ENCODE measurements at regions not wholly inside any gene's neighbourhood (a gene's known extent, or its start where the extent isn't known, plus 50 kb on each side); places are given as distances from the start of the nearest gene placed in this dataset.

DNA sequence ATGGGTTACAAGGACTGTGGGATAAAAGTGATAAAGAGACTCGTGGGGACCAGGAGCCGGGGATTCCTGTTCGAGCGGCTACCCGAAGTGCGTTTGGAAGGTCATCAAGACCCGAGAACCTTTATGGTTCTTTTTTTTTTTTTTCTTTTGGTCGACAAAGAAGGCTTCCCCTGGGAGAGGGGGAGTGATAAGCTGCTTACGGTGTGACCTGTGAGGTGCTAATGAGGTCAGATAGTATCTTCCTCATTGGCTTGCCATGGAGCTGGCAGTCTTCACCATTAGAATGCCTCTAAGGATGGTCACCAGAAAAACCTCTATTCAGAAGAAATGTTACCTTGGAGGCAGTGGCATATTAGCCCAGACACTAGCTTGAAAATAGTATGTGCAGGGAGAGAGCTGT is 92.3 kb upstream of the STEAP4 start:
- Mint-ChIP-seq H3K27me3 (ENCODE audit: insufficient read depth, unreplicated experiment) (peaks cover 3% of the 10 kb centered on the region), H3K9me3 (ENCODE audit: unreplicated experiment) (no peaks in the 10 kb centered on the region), H3K4me3 (ENCODE audit: unreplicated experiment) (no peak overlapping the region), H3K36me3 (ENCODE audit: insufficient read depth, unreplicated experiment) (no peaks in the 10 kb centered on the region), H3K27ac (ENCODE audit: unreplicated experiment) (no peak overlapping the region), H3K4me1 (ENCODE audit: low read depth, unreplicated experiment) (no peaks in the 10 kb centered on the region)
- intact Hi-C loops (cut with micrococcal nuclease; ENCODE audit: unreplicated experiment) = loop anchor here (2.0 kb wide), 1 partner anchor 54 kb away; no protein-coding TSS in a partner anchor
- Histone ChIP-seq H3K27me3 (replicated peaks; ENCODE audit: control insufficient read depth, insufficient read depth, low read length) (no peaks in the 10 kb centered on the region), H3K9me3 (no peaks in the 10 kb centered on the region), H3K4me1 (no peaks in the 10 kb centered on the region), H3K36me3 (ENCODE audit: control insufficient read depth, insufficient read depth, low read length) (no peaks in the 10 kb centered on the region), H3K4me3 (ENCODE audit: low read depth, low read length) (no peak overlapping the region)
- TF ChIP-seq, protein P1, sequence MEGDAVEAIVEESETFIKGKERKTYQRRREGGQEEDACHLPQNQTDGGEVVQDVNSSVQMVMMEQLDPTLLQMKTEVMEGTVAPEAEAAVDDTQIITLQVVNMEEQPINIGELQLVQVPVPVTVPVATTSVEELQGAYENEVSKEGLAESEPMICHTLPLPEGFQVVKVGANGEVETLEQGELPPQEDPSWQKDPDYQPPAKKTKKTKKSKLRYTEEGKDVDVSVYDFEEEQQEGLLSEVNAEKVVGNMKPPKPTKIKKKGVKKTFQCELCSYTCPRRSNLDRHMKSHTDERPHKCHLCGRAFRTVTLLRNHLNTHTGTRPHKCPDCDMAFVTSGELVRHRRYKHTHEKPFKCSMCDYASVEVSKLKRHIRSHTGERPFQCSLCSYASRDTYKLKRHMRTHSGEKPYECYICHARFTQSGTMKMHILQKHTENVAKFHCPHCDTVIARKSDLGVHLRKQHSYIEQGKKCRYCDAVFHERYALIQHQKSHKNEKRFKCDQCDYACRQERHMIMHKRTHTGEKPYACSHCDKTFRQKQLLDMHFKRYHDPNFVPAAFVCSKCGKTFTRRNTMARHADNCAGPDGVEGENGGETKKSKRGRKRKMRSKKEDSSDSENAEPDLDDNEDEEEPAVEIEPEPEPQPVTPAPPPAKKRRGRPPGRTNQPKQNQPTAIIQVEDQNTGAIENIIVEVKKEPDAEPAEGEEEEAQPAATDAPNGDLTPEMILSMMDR (IDR thresholded peaks at IDR 0.05; ENCODE audit: insufficient read depth in 1 of 2, low read depth in 1 of 2, low read length in 1 of 2, severe bottlenecking in 1 of 2, unreplicated experiment in 1 of 2) = no peak
- BruUV-seq (replicated peaks) = no TSS peak
- POLR2A ChIA-PET = no interaction called here
- CTCF ChIA-PET = no interaction called here
- no peak for DNase-seq

DNA sequence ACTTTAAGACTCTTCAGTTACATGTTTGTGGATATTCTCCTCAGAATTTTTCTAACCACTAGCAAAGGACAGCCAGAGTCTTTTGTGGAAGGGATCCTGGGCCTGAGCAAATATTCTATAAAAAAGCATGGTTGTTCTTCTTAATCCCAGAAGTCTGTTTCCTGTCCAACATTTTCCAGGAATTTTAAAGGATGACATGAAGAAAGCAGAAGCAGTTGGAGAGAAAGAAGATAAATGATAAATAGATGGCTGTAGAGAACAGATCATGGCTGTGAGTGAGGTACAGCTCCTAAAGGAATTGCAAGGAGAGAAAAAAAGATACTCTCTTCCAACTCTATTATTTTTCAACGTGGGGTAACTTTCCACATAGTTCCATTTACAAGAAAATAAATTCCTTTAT is 91.8 kb upstream of the STEAP4 start:
- Mint-ChIP-seq H3K27ac (ENCODE audit: unreplicated experiment) (no peak overlapping the region), H3K4me3 (ENCODE audit: unreplicated experiment) (no peak overlapping the region), H3K36me3 (ENCODE audit: insufficient read depth, unreplicated experiment) (no peaks in the 10 kb centered on the region), H3K9me3 (ENCODE audit: unreplicated experiment) (no peaks in the 10 kb centered on the region), H3K27me3 (ENCODE audit: insufficient read depth, unreplicated experiment) (peaks cover 3% of the 10 kb centered on the region), H3K4me1 (ENCODE audit: low read depth, unreplicated experiment) (no peaks in the 10 kb centered on the region)
- H3K9me3 ChIP-seq = no peaks in the 10 kb centered on the region
- ChIA-PET POLR2A (no interaction called here), CTCF (no interaction called here)
- no TSS peak for BruUV-seq (replicated peaks)
- TF ChIP-seq, protein P1 (IDR thresholded peaks at IDR 0.05; ENCODE audit: insufficient read depth in 1 of 2, low read depth in 1 of 2, low read length in 1 of 2, severe bottlenecking in 1 of 2, unreplicated experiment in 1 of 2) = no peak
- no peaks in the 10 kb centered on the region for H3K4me1 ChIP-seq
- no peak overlapping the region for H3K4me3 ChIP-seq (ENCODE audit: low read depth, low read length)
- H3K27me3 ChIP-seq (replicated peaks; ENCODE audit: control insufficient read depth, insufficient read depth, low read length) = no peaks in the 10 kb centered on the region
- DNase-seq = no peak
- intact Hi-C loops (cut with micrococcal nuclease; ENCODE audit: unreplicated experiment) = loop anchor here (2.0 kb wide), 1 partner anchor 54 kb away; no protein-coding TSS in a partner anchor
- no peaks in the 10 kb centered on the region for H3K36me3 ChIP-seq (ENCODE audit: control insufficient read depth, insufficient read depth, low read length)

DNA sequence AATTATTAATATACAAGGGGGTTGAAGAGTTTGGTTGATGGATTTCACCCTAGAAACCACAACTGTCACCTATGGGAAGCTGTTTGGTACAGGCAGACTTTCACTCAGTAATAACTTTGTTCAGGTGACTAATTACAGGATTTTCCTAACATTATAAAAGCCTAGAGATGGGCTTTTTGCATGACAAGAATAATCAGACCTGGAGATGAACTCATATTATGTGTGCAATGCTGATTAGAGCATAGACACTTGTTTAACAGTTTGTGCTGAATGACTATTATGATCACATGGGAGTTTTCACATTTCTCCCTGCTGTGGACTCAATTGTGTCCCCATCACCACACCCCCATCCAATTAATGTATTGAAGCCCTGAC is 90.2 kb upstream of the STEAP4 start:
- BruUV-seq (replicated peaks) = no TSS peak

More for the DNA sequence above, 90.2 kb upstream of the STEAP4 start:
- Histone ChIP-seq H3K4me1 (peaks cover 12% of the 10 kb centered on the region), H3K9me3 (no peaks in the 10 kb centered on the region), H3K4me3 (ENCODE audit: low read depth, low read length) (no peak overlapping the region), H3K27me3 (replicated peaks; ENCODE audit: control insufficient read depth, insufficient read depth, low read length) (no peaks in the 10 kb centered on the region), H3K36me3 (ENCODE audit: control insufficient read depth, insufficient read depth, low read length) (no peaks in the 10 kb centered on the region)
- Mint-ChIP-seq H3K27ac (ENCODE audit: unreplicated experiment) (no peak overlapping the region), H3K27me3 (ENCODE audit: insufficient read depth, unreplicated experiment) (peaks cover 3% of the 10 kb centered on the region), H3K9me3 (ENCODE audit: unreplicated experiment) (no peaks in the 10 kb centered on the region), H3K4me3 (ENCODE audit: unreplicated experiment) (no peak overlapping the region), H3K4me1 (ENCODE audit: low read depth, unreplicated experiment) (peaks cover 11% of the 10 kb centered on the region), H3K36me3 (ENCODE audit: insufficient read depth, unreplicated experiment) (no peaks in the 10 kb centered on the region)
- TF ChIP-seq, protein P1 (IDR thresholded peaks at IDR 0.05; ENCODE audit: insufficient read depth in 1 of 2, low read depth in 1 of 2, low read length in 1 of 2, severe bottlenecking in 1 of 2, unreplicated experiment in 1 of 2) = no peak
- no peak for DNase-seq
- POLR2A ChIA-PET = no interaction called here
- CTCF ChIA-PET = no interaction called here
- intact Hi-C loops (cut with micrococcal nuclease; ENCODE audit: unreplicated experiment) = no loop called here
